SK-N-SH (cell line): ENCODE measurements at regions not wholly inside any gene's neighbourhood (a gene's known extent, or its start where the extent isn't known, plus 50 kb on each side); places are given as distances from the start of the nearest gene placed in this dataset.

Experiments
- CTCF ChIA-PET: fragments of 300-600, 350-600 bp; formaldehyde crosslinking; extraction: SDS; loops from one replicate; lab custom pipeline; 2021; lab: Yijun Ruan, JAX
- POLR2A ChIA-PET: fragments of 350-600 bp; sonication (Branson Sonifier 250); formaldehyde crosslinking; extraction: SDS; loops from one replicate; lab custom pipeline; 2020; ENCODE audit warnings: antibody characterized with exemption, inconsistent platforms; lab: Yijun Ruan, JAX
- DNase-seq: peaks from one replicate; pipeline ENCODE4 v3.0.0; 2012
- H2AFZ ChIP-seq: fragments of 200-600 bp; sonication (generic); 2 replicates; pipeline ENCODE4 v1.8.1; 2016; ENCODE audit warnings: antibody characterized with exemption, mild to moderate bottlenecking, low read depth
- H3F3A ChIP-seq: fragments of 200-600 bp; sonication (generic); replicated peaks from 2 replicates; pipeline ENCODE3; 2016; ENCODE audit warnings: antibody characterized with exemption, mild to moderate bottlenecking; ENCODE audit not compliant: insufficient read depth
- H3K27ac ChIP-seq, 2 experiments: fragments of 200-500 bp in 1 of 2; fragments of 200-600 bp in 1 of 2; sonication (Bioruptor generic) in 1 of 2; sonication (generic), shearing (Covaris generic) in 1 of 2; 2 replicates each; pipeline versions ENCODE4 v1.5.1 to v1.6.1; 2014 to 2016; ENCODE audit warnings: low read depth in 2 of 2, inconsistent platforms in 1 of 2, low read length in 1 of 2, mild to moderate bottlenecking in 1 of 2, mixed read lengths in 1 of 2
- H3K27me3 ChIP-seq: fragments of 200-600 bp; sonication (generic), shearing (Covaris generic); 2 replicates; pipeline ENCODE4 v1.6.1; 2016; ENCODE audit warnings: mixed run types; ENCODE audit not compliant: insufficient read depth
- H3K36me3 ChIP-seq, 2 experiments: fragments of 200-500 bp in 1 of 2; fragments of 200-600 bp in 1 of 2; sonication (Bioruptor generic) in 1 of 2; sonication (generic) in 1 of 2; replicated peaks in 1 of 2; 2 replicates each; pipeline versions ENCODE3 to v1.5.1; 2014 to 2016; ENCODE audit warnings: low read length in 1 of 2, mild to moderate bottlenecking in 1 of 2; ENCODE audit not compliant: insufficient read depth in 2 of 2, control insufficient read depth in 1 of 2
- H3K4me1 ChIP-seq, 2 experiments: fragments of 200-500 bp in 1 of 2; fragments of 200-600 bp in 1 of 2; sonication (Bioruptor generic) in 1 of 2; sonication (generic), shearing (Covaris generic) in 1 of 2; 2 replicates each; pipeline versions ENCODE4 v1.5.1 to v1.6.1; 2014 to 2016; ENCODE audit warnings: low read depth in 1 of 2, low read length in 1 of 2, mixed run types in 1 of 2; ENCODE audit not compliant: insufficient read depth in 2 of 2, control insufficient read depth in 1 of 2
- H3K4me2 ChIP-seq: fragments of 200-600 bp; sonication (generic), shearing (Covaris generic); 2 replicates; pipeline ENCODE4 v1.6.1; 2017; ENCODE audit warnings: mixed run types
- H3K4me3 ChIP-seq, 2 experiments: fragments of 200-500 bp in 1 of 2; fragments of 200-600 bp in 1 of 2; sonication (Bioruptor generic) in 1 of 2; sonication (generic), shearing (Covaris generic) in 1 of 2; 2 replicates each; pipeline versions ENCODE4 v1.5.1 to v1.8.1; 2014 to 2016; ENCODE audit warnings: low read depth in 2 of 2, inconsistent platforms in 1 of 2, low read length in 1 of 2, mild to moderate bottlenecking in 1 of 2, mixed read lengths in 1 of 2, moderate library complexity in 1 of 2
- H3K79me2 ChIP-seq: fragments of 200-600 bp; sonication (generic); 2 replicates; pipeline ENCODE4 v1.8.1; 2017; ENCODE audit warnings: mild to moderate bottlenecking; ENCODE audit not compliant: insufficient read depth
- H3K9ac ChIP-seq: fragments of 200-600 bp; sonication (generic); 2 replicates; pipeline ENCODE4 v1.6.1; 2017; ENCODE audit warnings: mixed run types
- H3K9me2 ChIP-seq: fragments of 200-600 bp; sonication (generic); 2 replicates; pipeline ENCODE4 v1.6.1; 2017; ENCODE audit warnings: mixed run types
- H3K9me3 ChIP-seq: fragments of 200-600 bp; sonication (generic); 2 replicates; pipeline ENCODE4 v1.6.1; 2017; ENCODE audit warnings: mixed run types, mild to moderate bottlenecking, moderate library complexity
- H4K20me1 ChIP-seq: fragments of 200-600 bp; sonication (generic); 2 replicates; pipeline ENCODE4 v1.6.1; 2017; ENCODE audit warnings: mild to moderate bottlenecking, mixed run types; ENCODE audit not compliant: insufficient read depth
- CHD2 ChIP-seq: fragments of 150-350 bp; IDR thresholded peaks from 2 replicates; pipeline ENCODE4 v1.6.1; 2018; ENCODE audit warnings: low read length; ENCODE audit not compliant: partially characterized antibody
- ELF1 ChIP-seq: IDR thresholded peaks from 2 replicates; pipeline ENCODE4 v1.4.0; 2012
- EZH2phosphoT487 ChIP-seq: fragments of 200-600 bp; sonication (generic); IDR thresholded peaks from 2 replicates; pipeline ENCODE4 v1.6.1; 2017; ENCODE audit warnings: low read depth, mixed run types, mild to moderate bottlenecking, antibody characterized with exemption, moderate library complexity, borderline replicate concordance
- FOXJ3 ChIP-seq: sonication (generic); formaldehyde crosslinking; IDR thresholded peaks from 2 replicates; pipeline ENCODE4 v1.5.1; 2020; ENCODE audit warnings: mild to moderate bottlenecking, missing genetic modification reagents
- GATA2 ChIP-seq: sonication (generic); formaldehyde crosslinking; IDR thresholded peaks from 2 replicates; pipeline ENCODE4 v1.5.0; 2020; ENCODE audit warnings: mild to moderate bottlenecking, missing genetic modification reagents
- JUND ChIP-seq: IDR thresholded peaks from 2 replicates; pipeline ENCODE4 v1.4.0; 2012
- MEF2A ChIP-seq: IDR thresholded peaks from 2 replicates; pipeline ENCODE4 v1.4.0; 2012; ENCODE audit warnings: low read depth, borderline replicate concordance
- NFIC ChIP-seq: IDR thresholded peaks from 2 replicates; pipeline ENCODE4 v1.4.0; 2012; ENCODE audit warnings: borderline replicate concordance
- NRF1 ChIP-seq: IDR thresholded peaks from 2 replicates; pipeline ENCODE4 v1.6.1; 2012; ENCODE audit warnings: low read depth, mild to moderate bottlenecking, low read length
- POLR2AphosphoS5 ChIP-seq: IDR thresholded peaks from 2 replicates; pipeline ENCODE4 v1.6.1; 2012; ENCODE audit warnings: low read depth, low read length
- RAD21 ChIP-seq: IDR thresholded peaks from 2 replicates; pipeline ENCODE4 v1.6.1; 2012; ENCODE audit warnings: mild to moderate bottlenecking, low read length
- RFX5 ChIP-seq: IDR thresholded peaks from 2 replicates; pipeline ENCODE4 v1.6.1; 2012; ENCODE audit warnings: mild to moderate bottlenecking, improper control_type of control experiment, low read length
- RXRA ChIP-seq: IDR thresholded peaks from 2 replicates; pipeline ENCODE4 v1.4.0; 2012; ENCODE audit warnings: low read depth, mild to moderate bottlenecking, borderline replicate concordance
- SMC3 ChIP-seq: IDR thresholded peaks from 2 replicates; pipeline ENCODE4 v1.6.1; 2012; ENCODE audit warnings: low read depth, low read length, improper control_type of control experiment
- TAF1 ChIP-seq: IDR thresholded peaks from 2 replicates; pipeline ENCODE4 v1.6.1; 2012; ENCODE audit warnings: low read depth, mild to moderate bottlenecking, low read length, moderate library complexity, borderline replicate concordance
- TCF12 ChIP-seq: IDR thresholded peaks from 2 replicates; pipeline ENCODE4 v1.4.0; 2012
- YY1 ChIP-seq: IDR thresholded peaks from 2 replicates; pipeline ENCODE4 v1.4.0; 2012; ENCODE audit warnings: low read depth, mild to moderate bottlenecking
- whole genome bisulfite sequencing: methylation state at CpG from one replicate; pipeline ENCODE4 v1.1.6; 2017; ENCODE audit warnings: low lambda C conversion rate; 5-methylcytosine and 5-hydroxymethylcytosine counted together
- TF ChIP-seq, protein P1 (sequence below): IDR thresholded peaks from 2 replicates; pipeline ENCODE4; 2012
- TF ChIP-seq, protein P2 (sequence below): IDR thresholded peaks from 2 replicates; pipeline ENCODE4 v1.4.0; 2012; ENCODE audit warnings: low read depth
- TF ChIP-seq, protein P3 (sequence below): IDR thresholded peaks from 2 replicates; pipeline ENCODE4 v1.4.0; 2012; ENCODE audit warnings: low read depth, borderline replicate concordance
- TF ChIP-seq, protein P4 (sequence below): fragments of 150-350 bp; IDR thresholded peaks from 2 replicates; pipeline ENCODE4 v1.6.1; 2017; ENCODE audit warnings: antibody characterized with exemption, low read length, low read depth, borderline replicate concordance
- TF ChIP-seq, protein P5 (sequence below): fragments of 200-600 bp; sonication (generic); IDR thresholded peaks from 2 replicates; pipeline ENCODE4 v1.6.1; 2017; ENCODE audit warnings: antibody characterized with exemption, mild to moderate bottlenecking, moderate library complexity
- TF ChIP-seq, protein P6 (sequence below): fragments of 150-350 bp; IDR thresholded peaks from 2 replicates; pipeline ENCODE4 v1.6.1; 2016; ENCODE audit warnings: mild to moderate bottlenecking, low read depth, low read length

DNA sequence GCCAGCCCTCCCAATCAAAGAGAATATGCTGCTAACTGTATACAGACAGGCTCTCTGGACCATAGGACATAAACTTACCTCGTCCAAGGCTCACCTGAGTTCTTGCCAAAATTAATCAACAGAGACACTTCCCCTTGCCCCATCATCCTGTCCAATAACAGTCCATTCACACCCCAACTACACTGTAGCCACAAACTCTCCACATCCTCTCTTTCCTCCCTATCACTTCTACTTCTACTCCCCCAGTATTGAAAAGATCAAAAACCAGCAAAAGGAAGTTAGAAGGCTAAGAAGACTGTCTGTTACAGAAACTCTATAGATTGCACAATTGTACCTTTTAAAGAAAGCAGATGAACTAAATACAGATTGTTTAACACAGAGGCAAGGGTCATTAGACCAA, 133.5 kb upstream of the STT3B start:
- Histone ChIP-seq H3K9me2 (no peaks in the 10 kb centered on the region), H3K9me3 (no peaks in the 10 kb centered on the region), H3K4me3 (no peak overlapping the region), H3K27ac (no peak overlapping the region), H3K4me1 (peaks cover 0 to 3% of the 10 kb centered on the region in 2 experiments; a peak in 1 of 4 replicates), H3K27me3 (no peaks in the 10 kb centered on the region), H3K9ac (no peak overlapping the region), H2AFZ (no peak overlapping the region), H3K36me3 (no peaks in the 10 kb centered on the region), H3F3A (no peaks in the 10 kb centered on the region), H3K4me2 (no peak overlapping the region), H3K79me2 (no peaks in the 10 kb centered on the region), H4K20me1 (no peaks in the 10 kb centered on the region)
- CTCF ChIA-PET, result no interaction called here
- TF ChIP-seq CHD2 (no peak), ELF1 (no peak), NFIC (no peak), POLR2AphosphoS5 (no peak), GATA2 (CRISPR knock-in tag) (no peak), TCF12 (no peak), YY1 (no peak), FOXJ3 (CRISPR knock-in tag) (no peak), NRF1 (no peak), RFX5 (no peak)
- TF ChIP-seq, protein P1, sequence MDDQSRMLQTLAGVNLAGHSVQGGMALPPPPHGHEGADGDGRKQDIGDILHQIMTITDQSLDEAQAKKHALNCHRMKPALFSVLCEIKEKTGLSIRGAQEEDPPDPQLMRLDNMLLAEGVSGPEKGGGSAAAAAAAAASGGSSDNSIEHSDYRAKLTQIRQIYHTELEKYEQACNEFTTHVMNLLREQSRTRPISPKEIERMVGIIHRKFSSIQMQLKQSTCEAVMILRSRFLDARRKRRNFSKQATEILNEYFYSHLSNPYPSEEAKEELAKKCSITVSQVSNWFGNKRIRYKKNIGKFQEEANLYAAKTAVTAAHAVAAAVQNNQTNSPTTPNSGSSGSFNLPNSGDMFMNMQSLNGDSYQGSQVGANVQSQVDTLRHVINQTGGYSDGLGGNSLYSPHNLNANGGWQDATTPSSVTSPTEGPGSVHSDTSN, result no peak
- TF ChIP-seq, protein P2, sequence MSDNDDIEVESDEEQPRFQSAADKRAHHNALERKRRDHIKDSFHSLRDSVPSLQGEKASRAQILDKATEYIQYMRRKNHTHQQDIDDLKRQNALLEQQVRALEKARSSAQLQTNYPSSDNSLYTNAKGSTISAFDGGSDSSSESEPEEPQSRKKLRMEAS, result no peak
- WGBS, result 0% methylated on average over 1 of the region's 1 CpG
- DNase-seq, result no peak
- POLR2A ChIA-PET, result no interaction called here

DNA sequence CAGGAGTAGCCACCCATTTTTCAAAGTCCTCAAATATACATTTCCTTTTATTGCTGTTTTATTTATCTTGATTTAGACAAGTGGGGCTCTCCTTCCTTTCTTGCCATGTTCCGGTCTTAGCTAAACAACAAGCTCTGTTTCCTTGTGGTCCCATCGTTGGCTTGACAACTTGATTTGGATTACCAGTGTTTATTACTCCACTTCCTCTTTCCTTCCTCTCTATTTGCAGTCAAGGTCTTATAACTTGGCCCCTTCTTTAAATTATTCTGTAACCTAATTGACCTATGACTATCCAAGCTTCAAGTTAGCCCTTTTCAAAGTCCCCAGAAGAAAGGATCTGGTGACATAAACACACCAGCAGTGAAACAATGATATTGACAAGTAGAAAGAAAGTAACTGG, 130.6 kb upstream of the STT3B start:
- WGBS, result 39% methylated on average over 2 of the region's 2 CpGs
- TF ChIP-seq, protein P2, result no peak
- TF ChIP-seq, protein P3, sequence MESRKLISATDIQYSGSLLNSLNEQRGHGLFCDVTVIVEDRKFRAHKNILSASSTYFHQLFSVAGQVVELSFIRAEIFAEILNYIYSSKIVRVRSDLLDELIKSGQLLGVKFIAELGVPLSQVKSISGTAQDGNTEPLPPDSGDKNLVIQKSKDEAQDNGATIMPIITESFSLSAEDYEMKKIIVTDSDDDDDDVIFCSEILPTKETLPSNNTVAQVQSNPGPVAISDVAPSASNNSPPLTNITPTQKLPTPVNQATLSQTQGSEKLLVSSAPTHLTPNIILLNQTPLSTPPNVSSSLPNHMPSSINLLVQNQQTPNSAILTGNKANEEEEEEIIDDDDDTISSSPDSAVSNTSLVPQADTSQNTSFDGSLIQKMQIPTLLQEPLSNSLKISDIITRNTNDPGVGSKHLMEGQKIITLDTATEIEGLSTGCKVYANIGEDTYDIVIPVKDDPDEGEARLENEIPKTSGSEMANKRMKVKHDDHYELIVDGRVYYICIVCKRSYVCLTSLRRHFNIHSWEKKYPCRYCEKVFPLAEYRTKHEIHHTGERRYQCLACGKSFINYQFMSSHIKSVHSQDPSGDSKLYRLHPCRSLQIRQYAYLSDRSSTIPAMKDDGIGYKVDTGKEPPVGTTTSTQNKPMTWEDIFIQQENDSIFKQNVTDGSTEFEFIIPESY, result no peak
- TF ChIP-seq, protein P4, sequence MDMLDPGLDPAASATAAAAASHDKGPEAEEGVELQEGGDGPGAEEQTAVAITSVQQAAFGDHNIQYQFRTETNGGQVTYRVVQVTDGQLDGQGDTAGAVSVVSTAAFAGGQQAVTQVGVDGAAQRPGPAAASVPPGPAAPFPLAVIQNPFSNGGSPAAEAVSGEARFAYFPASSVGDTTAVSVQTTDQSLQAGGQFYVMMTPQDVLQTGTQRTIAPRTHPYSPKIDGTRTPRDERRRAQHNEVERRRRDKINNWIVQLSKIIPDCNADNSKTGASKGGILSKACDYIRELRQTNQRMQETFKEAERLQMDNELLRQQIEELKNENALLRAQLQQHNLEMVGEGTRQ, result no peak
- TF ChIP-seq, protein P5, sequence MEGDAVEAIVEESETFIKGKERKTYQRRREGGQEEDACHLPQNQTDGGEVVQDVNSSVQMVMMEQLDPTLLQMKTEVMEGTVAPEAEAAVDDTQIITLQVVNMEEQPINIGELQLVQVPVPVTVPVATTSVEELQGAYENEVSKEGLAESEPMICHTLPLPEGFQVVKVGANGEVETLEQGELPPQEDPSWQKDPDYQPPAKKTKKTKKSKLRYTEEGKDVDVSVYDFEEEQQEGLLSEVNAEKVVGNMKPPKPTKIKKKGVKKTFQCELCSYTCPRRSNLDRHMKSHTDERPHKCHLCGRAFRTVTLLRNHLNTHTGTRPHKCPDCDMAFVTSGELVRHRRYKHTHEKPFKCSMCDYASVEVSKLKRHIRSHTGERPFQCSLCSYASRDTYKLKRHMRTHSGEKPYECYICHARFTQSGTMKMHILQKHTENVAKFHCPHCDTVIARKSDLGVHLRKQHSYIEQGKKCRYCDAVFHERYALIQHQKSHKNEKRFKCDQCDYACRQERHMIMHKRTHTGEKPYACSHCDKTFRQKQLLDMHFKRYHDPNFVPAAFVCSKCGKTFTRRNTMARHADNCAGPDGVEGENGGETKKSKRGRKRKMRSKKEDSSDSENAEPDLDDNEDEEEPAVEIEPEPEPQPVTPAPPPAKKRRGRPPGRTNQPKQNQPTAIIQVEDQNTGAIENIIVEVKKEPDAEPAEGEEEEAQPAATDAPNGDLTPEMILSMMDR, result no peak
- no peak for TF ChIP-seq TAF1
- TF ChIP-seq, protein P6, sequence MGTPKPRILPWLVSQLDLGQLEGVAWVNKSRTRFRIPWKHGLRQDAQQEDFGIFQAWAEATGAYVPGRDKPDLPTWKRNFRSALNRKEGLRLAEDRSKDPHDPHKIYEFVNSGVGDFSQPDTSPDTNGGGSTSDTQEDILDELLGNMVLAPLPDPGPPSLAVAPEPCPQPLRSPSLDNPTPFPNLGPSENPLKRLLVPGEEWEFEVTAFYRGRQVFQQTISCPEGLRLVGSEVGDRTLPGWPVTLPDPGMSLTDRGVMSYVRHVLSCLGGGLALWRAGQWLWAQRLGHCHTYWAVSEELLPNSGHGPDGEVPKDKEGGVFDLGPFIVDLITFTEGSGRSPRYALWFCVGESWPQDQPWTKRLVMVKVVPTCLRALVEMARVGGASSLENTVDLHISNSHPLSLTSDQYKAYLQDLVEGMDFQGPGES, result no peak
- TF ChIP-seq SMC3, result no peak
- TF ChIP-seq EZH2phosphoT487, result no peak
- no peak for TF ChIP-seq NRF1
- no peak for TF ChIP-seq YY1
- TF ChIP-seq JUND, result no peak
- no peak for TF ChIP-seq RXRA
- no peak for TF ChIP-seq RAD21
- TF ChIP-seq MEF2A, result no peak

More for the DNA sequence above, 130.6 kb upstream of the STT3B start:
- Histone ChIP-seq H3K9me3 (no peaks in the 10 kb centered on the region), H3K79me2 (no peaks in the 10 kb centered on the region), H2AFZ (no peak overlapping the region), H3K36me3 (no peaks in the 10 kb centered on the region), H3F3A (no peaks in the 10 kb centered on the region), H3K9me2 (no peaks in the 10 kb centered on the region), H3K4me2 (no peak overlapping the region), H3K4me1 (peaks cover 0 to 3% of the 10 kb centered on the region in 2 experiments; a peak in 1 of 4 replicates), H3K27me3 (no peaks in the 10 kb centered on the region), H3K27ac (no peak overlapping the region), H3K9ac (no peak overlapping the region), H3K4me3 (no peak overlapping the region), H4K20me1 (no peaks in the 10 kb centered on the region)
- DNase-seq, result no peak
- ChIA-PET POLR2A (no interaction called here), CTCF (no interaction called here)
